Epidermal melanocyte (primary cell): ENCODE measurements at regions not wholly inside any gene's neighbourhood (a gene's known extent, or its start where the extent isn't known, plus 50 kb on each side); places are given as distances from the start of the nearest gene placed in this dataset.

Experiments
- DNase-seq: peaks from one replicate; pipeline ENCODE4 v3.0.0; 2011; ENCODE audit warnings: low spot score; ENCODE audit not compliant: insufficient read length

DNA sequence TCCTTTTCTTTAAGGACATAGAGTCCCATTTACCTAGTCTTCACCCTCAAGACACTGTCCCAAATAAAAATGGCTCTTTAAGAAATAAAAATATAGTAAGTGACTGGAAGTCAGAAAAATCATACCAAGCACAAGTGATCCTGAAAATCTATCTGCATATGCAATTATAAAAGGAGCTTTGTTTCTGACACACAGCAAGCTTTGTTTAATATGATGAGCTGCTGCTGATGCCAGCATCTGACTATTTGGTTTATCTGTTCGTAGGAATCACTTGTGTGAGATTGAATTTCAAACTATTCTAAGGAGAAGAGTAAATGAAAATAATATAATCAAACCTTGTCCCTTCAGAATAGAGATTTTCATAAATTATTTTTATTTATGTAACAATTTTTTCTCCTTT is 332.4 kb downstream of the PCDH7 start:
- DNase-seq, result no peak

GRCh38 chr4:31053451-31053850 is 333.3 kb downstream of the PCDH7 start:
- no peak for DNase-seq

- no peak for DNase-seq
Measured at GRCh38 chr4:31054295-31054694, 334.1 kb downstream of the PCDH7 start.

DNA sequence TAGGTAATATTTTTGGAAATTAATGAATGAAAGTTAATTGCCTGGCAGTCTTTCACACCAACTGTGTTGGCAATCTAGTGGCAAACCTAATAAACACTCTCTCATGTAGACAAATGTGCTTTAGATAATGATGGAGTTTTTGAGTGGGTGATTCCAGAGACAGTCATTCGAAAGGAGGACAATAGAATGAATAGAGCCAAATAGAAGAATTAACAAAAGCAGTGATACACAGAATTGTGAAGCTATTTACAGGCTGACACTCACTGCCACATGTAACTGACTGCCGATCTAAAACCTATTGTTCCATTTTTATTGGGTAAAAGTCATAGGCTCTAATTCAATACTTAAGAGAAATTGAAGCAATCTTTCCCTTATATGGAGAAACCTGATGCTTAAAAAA is 338.5 kb downstream of the PCDH7 start:
- DNase-seq, result no peak

GRCh38 chr4:31059753-31060522 is 339.8 kb downstream of the PCDH7 start:
- no peak for DNase-seq

- no peak for DNase-seq
Measured at GRCh38 chr4:31065086-31065485, 344.9 kb downstream of the PCDH7 start.

DNA sequence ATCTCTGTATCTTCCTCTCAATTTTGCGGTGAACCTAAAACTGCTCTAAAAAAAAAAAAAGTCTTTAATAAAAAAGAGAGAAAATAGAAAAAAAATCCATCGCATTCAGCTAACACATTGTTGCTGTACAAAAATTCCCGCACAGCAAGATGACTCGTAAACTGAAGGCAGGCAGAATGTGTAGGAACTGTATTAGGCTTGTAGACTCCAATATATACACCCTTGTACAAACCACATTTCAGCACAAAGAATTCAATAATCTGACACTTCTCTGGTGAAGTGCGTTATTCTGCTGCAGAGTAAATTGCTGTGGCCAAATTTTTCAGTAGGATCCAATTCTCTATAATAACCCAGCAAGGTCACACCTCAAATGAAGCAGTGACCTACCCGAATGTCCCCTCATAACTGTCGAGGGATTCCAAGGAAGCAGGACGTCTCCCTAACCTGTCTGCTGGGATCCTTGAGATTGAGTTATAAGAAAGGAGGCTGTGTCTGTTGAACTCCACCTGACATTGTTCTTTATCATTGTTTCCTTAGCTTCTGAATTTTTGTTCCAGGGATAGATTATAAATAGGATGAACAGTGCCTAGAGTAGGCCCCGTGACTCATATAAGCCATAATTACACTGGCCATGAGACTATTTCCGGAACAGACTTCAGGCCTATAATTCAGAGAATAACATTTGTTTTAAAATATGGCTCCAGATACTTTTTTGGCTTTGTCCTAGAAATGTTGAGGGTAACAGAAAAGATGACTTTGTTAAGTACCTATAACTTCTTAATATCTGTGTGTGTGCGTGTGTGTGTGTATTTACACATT is 348.3 kb downstream of the PCDH7 start:
- no peak for DNase-seq

DNA sequence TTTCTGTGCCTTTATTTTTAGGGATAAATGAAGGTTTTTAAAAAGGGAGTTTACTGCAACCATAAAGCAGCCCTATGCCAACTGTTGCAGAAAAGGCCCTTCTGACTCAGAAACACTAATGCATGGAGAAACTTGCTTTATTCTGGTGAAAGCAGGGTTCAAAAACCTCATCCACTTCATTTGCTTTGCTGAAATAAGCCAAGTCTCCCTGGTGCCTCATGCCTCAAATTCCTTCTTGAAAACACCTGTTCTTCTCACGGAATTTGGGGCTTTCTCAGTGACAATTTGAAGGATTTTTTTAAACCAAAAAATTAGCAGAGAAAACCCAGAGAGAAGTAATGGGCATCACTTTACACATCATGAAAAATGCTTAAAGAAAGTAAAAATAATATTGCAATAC is 349.0 kb downstream of the PCDH7 start:
- DNase-seq, result no peak

DNA sequence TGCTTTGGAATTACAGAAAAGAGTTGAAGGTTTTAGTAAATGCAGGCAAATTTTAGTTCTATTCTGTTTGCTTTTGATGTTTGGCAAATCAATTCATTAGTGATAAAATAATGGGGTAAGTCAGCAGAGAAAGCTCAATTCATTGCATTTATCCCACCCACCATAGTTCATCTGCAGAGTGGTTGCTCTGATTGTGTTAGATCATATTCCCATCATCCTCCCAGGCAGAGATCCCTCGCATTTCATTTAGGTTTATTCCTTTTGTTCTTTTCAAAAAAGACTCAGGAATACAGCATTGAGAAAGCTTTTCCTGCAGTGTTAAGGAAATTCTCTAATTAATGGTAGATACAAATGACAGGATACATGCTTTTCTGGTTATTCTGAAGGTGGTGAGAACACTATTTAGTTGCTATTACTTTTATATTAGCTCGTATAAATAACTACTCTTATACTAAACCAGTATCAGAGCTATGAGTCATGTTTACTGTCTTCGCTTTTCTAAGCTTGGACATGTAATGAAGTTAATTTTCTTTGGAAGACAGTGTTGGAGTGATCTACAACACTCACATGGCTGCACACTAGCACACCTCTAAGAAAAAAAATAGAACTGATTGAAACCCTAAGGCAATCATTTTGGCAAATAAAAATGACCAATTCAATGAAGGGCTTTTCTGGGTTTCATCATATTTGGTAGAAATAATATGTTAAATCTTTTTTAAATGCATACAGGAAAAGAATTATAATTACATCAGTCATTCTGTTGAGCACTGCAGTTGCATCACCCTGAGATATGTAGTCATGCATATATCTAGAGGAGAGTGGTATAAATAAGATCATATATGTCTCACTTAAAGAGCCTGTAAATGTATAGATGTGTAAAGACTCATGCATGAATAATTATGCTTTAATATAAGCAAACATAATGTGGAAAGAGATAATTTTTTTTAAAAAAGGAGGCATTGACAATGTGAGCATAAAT is 351.6 kb downstream of the PCDH7 start:
- DNase-seq, result no peak

DNA sequence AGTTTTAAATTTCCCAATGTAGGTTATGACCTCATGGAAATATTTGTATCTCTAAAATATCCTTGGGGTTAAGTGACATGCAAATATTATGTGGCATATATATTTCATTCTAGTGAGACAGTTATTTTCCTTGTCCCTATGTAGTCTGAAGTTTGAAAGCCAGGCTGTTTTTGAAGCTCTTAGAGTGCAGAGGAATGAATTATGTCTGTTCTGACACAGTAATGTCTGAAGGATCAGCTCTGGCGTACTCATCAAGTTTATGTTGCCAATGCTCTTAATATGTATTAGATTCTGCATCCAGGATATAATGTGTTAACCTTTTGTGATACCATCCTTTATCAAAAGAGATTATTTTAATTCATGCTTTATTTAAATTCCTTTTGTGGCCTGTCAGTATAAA is 355.8 kb downstream of the PCDH7 start:
- no peak for DNase-seq

GRCh38 chr4:31078661-31079060 is 358.5 kb downstream of the PCDH7 start:
- DNase-seq, result no peak

GRCh38 chr4:31080887-31081286 is 360.7 kb downstream of the PCDH7 start:
- DNase-seq, result no peak

GRCh38 chr4:31081366-31081765 is 361.2 kb downstream of the PCDH7 start:
- DNase-seq, result no peak

- no peak for DNase-seq
Measured at GRCh38 chr4:31083456-31083855, 363.3 kb downstream of the PCDH7 start.

- no peak for DNase-seq
Measured at GRCh38 chr4:31084806-31085416, 364.7 kb downstream of the PCDH7 start.

GRCh38 chr4:31085689-31086088 is 365.5 kb downstream of the PCDH7 start:
- no peak for DNase-seq

DNA sequence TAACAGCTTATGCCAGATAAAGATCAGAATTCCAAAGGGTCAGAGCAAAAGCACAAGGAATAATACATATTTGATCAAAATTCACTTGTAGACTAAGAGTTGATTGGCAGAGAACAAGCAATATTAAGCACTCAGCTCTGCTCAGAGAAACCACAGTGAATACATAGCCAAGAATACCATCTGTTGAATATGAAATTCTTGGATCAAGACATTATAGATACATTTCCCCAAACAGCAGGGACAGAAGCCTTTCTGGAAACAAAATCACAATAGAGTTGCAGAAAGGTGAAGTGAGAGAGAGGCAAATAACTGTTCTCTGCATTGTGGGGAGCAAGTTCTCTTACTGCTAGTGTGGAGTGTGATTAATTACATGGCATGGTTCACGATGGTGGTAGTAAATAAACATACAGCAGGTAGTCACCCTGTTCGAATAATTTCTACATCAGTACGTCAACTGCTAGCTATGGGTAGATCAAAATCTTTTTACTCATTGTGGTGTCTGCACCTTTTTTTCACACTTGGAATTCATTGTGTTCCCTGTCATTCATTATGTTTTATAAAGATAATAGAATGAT is 366.7 kb downstream of the PCDH7 start:
- no peak for DNase-seq

- no peak for DNase-seq
Measured at GRCh38 chr4:31088600-31089230, 368.5 kb downstream of the PCDH7 start.

GRCh38 chr4:31089815-31090214 is 369.6 kb downstream of the PCDH7 start:
- DNase-seq, result no peak

- DNase-seq, result no peak
Measured at GRCh38 chr4:31094474-31094873, 374.3 kb downstream of the PCDH7 start.
